ENCODE measurements at regions not wholly inside any gene's neighbourhood (a gene's known extent, or its start where the extent isn't known, plus 50 kb on each side); places are given as distances from the start of the nearest gene placed in this dataset.

DNA sequence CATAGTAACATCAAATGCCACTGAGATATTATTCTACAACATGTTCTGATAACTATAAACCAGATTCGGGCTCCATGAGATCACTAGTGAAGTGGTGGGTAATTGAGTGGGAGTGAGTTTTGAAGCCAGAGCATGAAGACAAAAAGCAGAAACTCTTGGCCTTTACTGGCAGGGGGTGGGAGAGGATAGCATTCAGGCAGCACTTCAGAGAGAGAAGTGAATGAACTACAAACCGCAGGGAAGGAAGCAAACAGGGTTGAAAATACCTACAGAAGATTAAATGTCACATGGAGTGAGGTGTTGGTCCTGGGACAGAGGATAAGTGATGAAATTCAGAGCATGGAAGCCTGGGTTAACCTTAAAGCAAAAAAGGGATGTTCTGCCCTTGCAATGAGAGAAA, 250.0 kb downstream of the EPM2A start:
- no peak for DNase-seq

DNA sequence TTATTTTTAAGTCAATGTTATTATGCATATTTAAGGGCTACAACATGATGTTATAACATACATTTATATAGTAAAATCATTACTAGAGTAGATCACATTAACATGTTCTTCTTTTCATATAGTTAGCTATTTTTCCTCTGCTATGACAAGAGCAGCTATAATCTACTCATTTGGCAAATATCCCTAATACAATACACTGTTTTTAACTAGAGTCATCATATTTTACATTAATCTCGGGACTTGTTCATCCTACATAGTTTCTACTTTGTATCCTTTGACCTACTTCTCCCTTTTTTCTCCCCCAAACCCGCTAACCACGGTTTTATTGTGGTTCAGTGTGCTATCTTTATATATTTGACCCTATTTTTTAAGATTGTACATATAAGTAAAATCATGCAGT, 249.0 kb downstream of the EPM2A start:
- DNase-seq: no peak

DNA sequence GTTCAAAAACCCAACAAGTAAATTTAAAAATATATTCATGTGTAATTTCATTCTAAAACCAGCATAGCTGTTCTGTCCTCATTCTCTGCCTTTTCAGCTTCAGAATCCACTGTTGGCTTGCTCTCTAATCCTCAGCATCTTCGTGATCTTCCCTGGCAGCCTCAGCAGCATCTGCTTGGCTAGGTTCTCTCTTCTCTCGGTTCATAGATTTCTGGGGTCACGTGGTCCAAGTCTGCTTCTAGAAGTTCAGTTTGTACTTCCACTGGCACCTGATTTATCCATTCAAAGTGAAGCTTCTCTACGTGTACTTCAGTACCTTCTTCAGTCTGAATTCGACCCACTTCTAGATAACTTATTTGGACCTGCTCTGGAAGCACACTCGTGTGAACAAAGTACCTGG, 245.7 kb downstream of the EPM2A start:
- DNase-seq: no peak

DNA sequence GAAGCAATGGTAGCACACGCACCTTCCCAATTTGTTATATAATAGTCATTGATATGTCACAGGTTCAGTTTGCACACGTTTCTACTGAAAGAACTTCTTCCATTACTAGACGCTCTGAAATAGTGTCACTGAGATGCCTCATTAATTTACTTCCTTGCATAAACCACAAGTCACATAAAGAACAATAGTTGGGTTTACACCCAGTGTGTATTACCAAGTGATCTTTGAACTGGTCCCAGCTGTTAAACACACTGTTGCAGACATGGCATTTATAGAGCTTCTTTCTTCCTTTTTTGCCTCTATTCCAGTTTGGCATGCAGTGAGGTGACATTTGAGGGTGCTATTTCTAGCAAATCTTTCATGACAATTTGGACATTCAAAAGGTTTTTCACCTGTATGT, 245.3 kb downstream of the EPM2A start:
- no peak for DNase-seq

DNA sequence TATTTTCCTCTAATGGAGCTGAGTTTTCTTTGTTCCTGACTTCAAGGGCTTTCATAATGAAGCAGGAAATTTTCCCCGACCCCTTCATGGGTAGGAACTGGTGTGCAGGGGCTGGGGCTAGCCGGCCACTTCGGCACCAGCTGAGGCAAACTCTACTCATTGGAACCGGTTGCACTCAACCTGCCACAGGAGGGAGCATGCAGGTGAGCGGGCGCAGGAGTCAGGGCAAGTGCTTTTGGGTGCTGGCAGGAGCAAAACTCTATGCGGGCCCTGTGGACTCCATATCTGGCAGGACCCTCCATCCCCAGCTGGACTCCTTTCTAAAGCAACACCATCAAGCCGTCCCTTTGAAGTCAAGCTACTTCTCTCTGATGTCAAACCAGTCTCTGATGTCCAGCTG, 244.2 kb downstream of the EPM2A start:
- DNase-seq: no peak

DNA sequence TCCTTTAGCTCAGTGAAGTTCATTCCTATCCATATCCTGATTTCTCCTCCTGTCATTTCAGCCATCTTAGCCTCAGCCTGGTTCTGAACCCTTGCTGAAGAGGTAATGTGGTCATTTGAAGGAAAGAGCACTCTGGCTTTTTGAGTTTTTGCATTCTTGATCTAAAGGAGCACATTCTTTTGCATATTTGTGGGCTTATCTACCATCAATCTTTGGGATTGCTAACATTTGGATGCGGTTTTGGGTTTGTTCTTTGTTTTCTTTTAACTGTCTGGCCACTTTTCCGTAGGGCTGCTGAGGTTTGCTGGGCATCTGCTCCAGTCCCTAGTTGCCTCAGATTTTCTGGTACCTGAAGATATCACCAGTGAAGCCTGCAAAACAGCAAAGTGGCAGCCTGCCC, 238.3 kb downstream of the EPM2A start:
- DNase-seq: no peak

DNA sequence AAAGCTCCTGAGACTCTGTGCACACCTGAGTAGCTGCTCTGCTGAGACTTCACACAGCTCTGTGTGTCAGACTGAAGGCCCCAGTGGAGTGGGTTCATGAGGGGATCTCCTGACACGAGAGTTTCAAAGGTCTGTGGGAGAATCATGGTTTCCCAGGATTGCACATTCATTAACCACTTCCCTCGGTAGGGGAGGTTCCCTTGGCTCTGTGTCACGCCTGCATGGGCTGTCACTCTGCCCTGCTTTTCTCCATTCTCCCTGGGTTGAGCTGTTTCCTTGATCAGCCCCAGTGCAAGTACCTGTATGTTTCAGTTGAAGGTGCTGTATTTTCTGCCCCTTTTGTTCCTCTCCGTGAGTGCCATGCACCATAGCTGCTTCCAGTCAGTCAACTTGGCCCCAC, 236.9 kb downstream of the EPM2A start:
- no peak for DNase-seq

DNA sequence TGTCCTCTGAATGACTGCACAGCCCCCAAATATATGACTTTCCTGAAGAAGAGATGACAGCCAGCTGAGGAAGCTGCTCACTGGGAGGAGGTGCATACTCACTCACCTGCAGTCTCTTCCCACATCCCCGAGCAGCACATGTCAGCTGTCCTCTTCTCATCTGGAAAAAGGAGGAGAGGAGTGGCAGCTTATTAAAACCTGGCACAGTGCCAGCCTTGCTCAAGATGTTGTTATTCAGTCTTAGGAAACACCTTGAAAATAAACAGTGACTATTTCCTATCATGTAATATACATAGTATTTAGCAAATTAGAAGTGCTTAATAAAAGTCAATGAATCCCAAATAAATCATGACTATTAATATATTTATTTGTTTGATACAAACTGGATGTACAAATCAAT, 232.9 kb downstream of the EPM2A start:
- DNase-seq: no peak

DNA sequence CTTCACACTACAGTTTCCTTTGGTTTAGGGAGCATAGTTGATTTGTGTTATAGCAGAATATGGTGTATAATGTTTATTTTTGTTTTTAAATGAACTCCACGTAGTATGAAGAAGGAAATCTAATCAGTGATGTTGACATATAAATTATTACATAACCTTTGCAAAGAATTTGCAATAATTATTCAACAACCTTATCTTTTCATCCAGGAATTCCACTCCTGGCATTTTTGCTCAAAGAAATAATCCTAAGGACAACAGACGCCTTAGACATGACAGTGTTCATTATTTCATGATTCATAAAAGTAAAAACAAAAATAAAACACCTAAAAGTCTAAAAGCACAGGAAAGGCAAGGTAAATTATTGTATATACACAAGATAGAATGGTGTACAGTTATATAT, 229.2 kb downstream of the EPM2A start:
- no peak for DNase-seq

DNA sequence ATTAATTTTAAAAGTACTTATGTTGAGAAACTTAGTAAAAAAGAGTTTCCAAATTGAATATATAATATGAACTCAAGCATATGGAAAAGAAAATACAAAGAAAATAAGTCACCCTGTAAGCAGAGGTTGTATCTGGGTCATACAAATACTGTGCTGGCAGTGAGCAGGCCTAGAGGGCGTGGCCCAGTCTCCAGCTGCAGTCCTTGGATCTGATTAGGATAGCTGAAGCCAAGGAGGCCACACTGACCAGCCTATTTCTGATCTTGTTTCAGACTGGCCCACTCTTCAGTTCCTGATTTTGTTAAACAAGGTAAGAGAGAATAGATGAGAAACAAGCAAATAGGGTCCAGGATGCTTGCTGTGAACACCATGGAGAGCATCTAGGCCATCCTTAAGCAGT, 228.8 kb downstream of the EPM2A start:
- no peak for DNase-seq

DNA sequence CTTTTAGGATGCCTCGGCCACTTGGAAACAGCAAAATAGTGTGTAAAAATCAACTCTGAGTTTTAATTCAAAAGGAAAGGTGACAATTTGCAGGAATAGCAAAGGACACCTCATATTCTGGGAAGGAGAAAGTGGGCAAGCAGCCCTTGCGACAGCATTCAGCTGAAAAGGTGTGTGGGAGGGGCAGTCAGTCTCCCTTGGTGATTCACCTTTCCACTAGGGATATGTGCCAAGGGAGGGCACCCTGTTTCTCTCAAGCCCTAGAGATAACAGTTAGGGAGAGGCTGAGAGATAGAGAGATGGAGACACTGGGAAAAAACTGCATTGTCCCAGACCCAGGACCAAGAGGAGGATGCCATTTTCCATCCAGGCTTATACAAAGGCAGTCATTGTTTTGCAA, 228.1 kb downstream of the EPM2A start:
- DNase-seq: no peak

DNA sequence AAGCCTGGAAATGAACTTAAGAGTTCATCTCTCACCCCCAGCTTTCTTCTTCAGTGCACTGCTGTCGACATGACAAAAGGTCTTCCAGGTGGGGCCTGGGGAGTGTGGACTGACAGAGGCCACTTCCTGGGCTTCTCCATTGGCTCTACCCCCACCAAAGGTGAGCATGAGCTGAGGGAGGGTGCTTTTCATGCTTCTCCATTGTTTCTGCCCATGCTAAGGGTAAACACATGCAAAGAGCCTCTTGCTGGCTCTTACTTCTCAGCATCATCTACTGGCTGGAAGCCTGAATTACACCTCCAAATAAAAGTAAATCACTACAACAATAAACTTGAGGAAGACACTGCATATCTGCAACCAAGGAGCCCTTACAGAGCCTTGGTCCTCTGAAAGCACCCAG, 227.2 kb downstream of the EPM2A start:
- no peak for DNase-seq

DNA sequence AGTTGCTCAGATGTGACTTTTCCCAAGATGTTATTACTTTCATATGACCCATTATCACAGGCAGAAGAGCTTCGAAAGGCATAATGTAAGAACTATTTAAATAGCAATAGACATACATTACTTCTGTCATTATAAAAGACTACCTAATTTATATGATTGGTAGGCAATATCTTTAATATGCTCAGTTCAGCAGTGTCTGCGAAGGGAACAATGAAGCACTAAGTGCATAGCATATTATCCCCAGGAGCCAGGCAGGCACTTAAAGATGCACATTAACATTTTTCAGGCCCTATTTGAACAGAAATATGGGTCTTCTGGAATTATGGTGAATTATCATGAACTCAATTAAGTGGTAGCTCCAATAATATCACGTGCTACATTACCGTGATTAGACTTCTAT, 217.8 kb downstream of the EPM2A start:
- no peak for DNase-seq

DNA sequence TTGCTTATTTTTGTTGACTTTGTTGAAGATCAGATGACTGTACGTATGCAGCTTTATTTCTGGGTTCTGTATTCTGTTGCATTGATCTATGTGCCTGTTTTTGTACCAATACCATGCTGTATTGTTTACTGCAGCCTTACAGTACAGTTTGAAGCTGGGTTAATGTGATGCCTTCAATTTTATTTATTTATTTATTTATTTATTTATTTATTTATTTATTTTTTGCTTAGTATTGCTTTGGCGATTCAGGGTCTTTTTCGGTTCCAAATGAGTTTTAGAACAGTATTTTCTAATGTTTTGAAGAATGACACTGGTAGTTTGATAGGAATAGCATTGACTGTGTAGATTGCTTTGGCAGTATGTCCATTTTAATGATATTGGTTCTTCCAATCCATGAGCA, 210.3 kb downstream of the EPM2A start:
- DNase-seq: no peak

DNA sequence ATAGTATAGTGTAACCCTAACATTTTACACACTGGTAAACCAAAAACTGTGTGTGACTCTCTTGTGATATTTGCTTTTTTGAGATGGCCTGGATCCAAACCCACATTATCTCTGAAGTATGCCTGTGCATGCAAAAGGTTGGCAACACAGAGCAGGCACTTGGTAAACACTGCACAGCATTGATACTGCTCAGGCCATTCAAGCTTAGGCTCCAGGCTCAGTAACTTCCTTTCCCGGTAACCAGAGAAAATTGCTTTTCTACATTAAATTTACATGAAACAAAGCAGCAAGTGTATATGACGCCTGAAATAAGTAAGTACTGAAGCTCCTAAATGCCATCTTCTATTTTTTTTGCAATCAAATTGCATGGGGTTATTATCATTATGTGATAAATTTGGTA, 205.7 kb downstream of the EPM2A start:
- DNase-seq: no peak

DNA sequence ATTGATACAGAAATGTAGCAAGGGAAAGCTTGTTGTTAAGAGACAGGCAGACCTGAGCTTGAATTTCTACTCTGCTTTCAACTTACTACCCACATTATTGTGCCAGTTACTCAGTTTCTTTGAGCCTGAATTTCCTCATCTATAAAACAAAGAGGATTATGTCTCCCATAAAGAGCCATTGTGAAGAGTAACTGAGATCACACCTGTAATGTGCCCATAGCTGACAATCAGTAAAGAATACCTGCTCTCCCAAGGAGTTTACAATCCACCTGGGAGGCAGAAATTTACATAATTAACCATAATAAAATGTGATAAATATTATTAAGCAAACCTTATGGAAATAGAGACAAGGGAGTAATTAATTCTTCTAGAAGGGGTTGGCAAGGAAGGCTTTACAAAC, 204.9 kb downstream of the EPM2A start:
- no peak for DNase-seq

DNA sequence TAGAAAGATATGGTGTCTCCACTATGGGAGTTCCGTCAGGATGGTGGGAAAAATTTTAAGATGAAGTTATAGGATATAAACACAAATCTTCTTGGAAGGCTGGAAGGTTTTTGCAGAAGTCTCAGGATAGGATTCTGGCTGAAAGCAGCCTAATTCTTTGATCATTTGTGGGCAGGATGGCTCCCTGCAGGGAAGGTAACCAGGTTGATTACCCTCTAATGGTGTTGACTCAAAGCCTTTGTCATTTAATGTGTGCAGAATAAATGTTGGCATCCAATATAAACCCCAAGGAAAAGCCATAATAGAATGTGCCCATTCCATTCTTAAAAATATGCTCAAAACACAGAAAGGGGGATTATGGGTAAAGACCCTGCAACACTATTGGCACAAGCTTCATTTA, 204.3 kb downstream of the EPM2A start:
- DNase-seq: no peak

DNA sequence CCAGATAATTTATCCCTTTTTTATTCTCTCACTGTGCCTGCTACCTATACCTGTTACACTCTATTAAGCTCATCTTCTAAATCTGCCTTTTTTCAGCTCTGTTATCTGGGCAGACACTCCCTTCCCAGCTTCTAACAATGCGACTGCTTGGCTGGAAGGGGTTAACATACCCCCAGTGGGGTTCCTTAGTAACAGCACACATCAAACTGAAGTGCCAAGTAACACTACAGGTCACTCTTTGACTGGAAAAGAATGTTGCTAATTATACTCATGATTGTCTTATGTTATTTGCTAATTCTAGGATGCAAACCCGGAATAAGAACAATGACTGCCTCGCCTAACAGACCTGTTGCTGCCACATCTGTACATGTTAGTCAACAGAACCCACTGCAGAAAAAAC, 203.5 kb downstream of the EPM2A start:
- no peak for DNase-seq

DNA sequence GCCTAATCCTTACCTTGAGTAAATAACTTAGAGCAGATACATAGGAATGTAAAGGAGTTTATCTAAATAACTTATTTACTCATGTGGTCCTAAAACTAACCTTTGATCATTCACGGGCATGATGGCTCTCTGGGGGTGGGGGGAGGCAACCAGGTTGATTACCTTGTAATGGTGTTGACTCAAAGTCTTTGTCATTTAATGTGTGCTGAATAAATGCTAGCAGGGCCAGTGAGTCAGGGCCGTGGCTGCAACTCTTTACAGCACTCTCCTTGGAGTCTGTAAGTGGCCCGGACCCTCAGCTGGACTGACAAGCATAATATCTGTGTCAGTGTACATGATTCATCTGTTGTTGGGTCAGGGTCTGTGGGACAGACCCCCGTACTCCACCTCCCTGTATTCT, 203.0 kb downstream of the EPM2A start:
- no peak for DNase-seq

DNA sequence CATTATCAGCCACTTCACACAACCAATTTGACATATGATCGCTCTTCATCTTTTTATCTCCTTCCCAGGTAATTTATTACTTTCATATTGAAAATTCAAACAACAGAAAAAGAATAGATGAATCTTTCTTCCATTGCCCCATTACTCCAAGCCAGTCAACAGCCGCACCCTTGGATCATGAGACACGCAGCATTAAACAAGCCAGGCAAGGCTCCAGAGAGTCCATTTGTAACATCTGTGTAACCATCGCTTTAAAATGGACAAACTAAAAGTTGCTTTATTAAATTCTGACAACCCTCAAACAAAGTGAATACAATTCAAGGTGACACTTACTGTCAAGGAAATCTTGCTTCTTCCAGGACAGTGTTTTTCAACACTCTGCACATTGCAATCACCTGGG, 200.3 kb downstream of the EPM2A start:
- no peak for DNase-seq

DNA sequence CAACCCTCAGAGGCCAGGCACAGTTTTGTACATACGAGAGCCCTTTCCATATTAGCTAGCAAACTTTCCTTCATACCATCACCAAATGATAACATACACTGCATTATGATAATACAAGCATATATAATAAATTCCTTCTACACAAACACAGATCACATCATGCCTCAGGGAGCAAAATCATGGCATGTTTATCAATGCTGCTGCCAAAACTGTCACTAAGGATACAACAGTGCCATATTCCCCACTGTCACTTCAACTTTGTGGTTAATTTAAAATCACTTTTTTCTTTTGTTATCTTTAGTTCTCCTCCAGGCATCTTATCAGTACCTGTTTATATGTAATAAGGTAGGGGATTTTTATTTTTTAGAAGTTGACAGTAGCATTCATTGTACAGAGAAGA, 196.3 kb downstream of the EPM2A start:
- no peak for DNase-seq

DNA sequence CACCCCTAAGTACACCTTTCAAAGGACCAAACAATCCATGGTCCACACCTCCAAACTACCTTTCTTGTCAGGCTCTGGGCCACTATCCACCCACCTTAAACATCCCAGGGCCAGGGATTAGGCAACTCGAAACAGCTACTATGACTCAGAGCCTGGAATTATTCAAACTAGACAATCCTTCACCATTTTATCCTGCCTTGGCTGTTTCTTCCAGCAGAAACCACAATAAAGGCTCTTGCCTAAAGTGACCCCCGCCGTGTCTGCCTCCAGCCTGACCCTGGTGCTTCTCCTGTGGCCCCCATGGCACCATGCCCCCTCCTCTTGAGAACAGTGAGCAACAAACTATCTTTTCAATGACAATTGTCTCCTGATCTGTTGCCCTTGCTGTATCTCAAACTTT, 195.5 kb downstream of the EPM2A start:
- DNase-seq: no peak

DNA sequence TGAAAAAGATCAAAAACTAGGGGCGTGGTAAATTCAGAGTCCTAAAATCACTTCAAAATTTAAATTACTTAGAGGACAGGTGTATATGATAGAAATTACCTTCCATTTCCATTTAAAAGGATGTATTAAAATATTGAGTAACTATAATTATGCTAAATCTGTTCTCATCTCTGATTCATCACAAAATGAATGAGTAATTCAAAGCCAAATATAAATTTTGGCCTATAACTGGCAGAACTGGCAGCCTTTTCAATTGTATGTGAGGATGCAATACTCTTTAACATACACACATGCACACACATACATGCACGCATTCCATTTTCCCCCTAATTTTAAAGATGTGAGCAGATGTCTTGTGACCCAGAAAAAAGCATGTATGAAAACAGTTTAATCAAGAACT, 194.6 kb downstream of the EPM2A start:
- no peak for DNase-seq

DNA sequence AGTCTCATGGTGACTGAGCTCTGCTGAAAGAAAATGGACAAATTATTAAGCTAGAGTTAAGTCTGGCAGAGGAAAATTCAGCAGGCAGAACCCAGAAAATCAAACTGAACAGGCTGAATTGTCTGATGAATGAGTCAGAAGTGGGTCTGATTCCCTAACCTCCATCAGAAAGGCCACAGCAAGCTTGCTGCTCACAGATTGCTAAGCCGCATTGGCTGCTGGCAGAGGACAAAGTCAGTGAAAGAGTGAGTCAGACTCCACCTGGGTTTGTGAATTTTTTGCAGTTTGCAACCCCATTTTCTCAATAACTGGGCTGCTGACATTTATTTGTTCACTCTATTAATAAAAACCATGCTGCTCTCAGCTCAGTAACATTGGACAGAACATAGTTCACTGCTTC, 191.3 kb downstream of the EPM2A start:
- DNase-seq: no peak

DNA sequence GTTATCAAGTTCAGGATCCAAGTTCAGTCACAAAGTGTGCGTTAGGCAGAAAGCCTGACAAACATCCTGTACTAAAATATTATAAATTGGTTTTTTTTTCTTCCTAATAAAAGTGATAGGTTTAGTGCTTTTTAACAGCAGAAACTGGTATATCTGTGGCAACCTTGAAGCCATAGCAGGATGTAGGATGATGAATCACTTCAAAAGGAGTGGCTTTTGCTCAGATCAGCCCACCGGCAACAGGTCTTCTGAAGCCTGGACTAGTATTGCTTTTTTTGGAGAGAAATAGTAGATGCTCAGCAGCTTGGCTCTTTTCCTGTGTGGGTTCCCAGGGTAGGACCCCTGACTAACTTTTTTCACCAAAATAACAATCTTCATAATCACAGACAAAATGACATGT, 190.8 kb downstream of the EPM2A start:
- DNase-seq: no peak

DNA sequence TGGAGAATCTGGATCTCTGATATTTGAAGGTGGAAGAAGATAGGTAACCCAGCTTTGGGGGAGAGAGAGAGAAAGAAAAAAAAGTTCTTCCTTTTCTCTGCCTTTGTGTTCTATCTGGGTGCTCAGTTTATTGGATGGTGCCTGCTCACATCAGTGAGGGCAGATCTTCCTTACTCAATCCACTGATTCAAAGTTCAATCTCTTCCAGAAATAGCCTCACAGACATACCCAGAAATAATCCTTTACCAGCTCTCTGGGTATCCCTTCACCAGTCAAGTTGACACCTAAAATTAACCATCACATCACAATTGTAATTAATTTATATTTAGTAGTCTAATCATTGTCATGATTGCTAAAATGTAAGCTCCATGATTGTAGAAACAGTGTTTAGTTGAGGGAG, 189.1 kb downstream of the EPM2A start:
- no peak for DNase-seq
